Stimulated activated CD4-positive, alpha-beta T cell treated with anti-CD3 and anti-CD28 coated beads, Interleukin-4, amount 100 ng/mL, for 24 hours (primary cell): ENCODE measurements at regions not wholly inside any gene's neighbourhood (a gene's known extent, or its start where the extent isn't known, plus 50 kb on each side); places are given as distances from the start of the nearest gene placed in this dataset.

Source experiments
- DNase-seq: peaks from one replicate; pipeline ENCODE4 v3.0.0-alpha.2; 2020

DNA sequence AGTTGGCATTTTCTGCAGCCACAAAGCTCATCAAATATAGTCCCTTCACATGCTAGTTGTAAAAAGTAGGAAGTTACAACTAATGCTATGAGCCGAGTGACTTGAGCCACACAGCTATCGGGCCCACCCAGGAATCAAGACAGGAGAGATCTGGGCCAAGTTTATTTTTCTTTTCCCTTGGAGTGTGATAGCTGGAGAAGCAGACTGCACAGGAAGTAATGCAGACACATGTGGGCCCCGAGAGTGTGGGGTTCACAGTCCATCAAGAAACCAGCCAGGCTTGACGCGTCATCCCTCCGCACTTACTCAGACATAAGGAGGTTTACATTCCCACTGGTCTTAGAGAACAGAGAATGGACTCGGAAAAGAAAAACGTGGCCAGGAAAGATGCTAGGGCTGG is 403.1 kb upstream of the CDH11 start:
- no peak for DNase-seq

DNA sequence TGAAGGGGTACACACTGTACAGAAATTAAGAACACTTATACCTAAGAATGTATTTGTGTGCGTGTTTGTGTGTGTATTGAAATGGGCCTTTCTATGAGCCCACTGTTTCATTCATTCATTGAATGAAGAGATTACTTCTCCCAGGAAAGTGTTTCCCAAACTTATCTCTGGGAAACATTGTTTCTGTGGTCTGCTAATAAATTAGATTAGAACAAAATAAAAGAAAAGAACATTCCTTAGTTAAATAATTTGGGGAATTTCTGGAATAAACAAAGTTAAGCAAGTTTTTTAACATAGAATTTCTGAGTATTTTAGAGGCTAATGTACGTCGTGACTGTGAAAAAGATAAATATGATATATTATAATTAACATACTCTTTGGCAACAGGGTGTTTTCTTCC is 402.4 kb upstream of the CDH11 start:
- DNase-seq, result no peak

DNA sequence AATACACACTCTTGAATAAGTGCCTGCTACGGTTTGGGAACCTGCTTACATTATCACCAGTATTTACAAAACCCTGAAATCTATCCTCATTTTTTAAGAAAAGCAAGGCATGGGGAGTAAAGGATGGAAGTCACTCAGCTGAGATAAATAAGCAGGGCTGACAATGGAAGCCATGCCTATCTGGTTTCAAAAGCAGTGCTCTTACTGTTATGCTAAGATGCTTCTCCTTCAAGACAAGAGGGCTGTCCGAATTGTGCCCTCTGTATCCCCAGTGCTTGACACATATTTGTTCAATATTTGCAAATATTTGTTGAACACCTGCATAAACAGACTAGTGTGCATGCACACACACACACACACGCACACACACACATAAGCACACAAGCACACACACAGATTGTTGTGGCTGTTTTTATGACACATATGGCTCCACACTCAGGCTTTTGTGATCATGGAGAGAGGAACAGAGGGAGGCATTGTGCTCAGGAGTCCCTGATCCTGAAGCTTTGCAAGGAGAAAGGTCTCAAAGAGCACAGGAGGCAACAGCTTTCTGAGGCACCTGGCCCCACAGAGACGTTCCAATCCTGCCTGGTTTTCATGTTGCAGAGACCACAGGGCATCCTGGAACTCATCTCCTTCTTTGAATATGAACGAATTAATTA is 401.6 kb upstream of the CDH11 start:
- no peak for DNase-seq

DNA sequence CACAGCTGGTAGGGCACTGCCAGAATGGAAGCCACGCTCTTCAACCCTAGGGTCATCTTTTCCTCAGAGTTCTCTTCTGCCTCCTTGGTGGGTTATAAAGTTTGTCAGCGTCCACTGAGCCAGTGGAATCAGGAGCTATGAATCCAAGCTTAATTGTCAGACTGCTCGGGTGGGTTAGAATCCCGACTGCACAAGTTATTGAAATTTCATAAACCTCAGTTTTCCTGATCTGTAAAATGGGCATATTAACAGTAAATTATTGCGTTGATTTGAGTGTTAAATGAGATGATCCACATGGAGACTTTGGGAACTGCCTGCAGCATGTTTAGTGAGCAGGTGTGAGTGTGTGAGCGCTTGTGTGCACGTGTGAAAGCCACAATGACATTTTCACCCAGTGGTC is 400.5 kb upstream of the CDH11 start:
- no peak for DNase-seq

DNA sequence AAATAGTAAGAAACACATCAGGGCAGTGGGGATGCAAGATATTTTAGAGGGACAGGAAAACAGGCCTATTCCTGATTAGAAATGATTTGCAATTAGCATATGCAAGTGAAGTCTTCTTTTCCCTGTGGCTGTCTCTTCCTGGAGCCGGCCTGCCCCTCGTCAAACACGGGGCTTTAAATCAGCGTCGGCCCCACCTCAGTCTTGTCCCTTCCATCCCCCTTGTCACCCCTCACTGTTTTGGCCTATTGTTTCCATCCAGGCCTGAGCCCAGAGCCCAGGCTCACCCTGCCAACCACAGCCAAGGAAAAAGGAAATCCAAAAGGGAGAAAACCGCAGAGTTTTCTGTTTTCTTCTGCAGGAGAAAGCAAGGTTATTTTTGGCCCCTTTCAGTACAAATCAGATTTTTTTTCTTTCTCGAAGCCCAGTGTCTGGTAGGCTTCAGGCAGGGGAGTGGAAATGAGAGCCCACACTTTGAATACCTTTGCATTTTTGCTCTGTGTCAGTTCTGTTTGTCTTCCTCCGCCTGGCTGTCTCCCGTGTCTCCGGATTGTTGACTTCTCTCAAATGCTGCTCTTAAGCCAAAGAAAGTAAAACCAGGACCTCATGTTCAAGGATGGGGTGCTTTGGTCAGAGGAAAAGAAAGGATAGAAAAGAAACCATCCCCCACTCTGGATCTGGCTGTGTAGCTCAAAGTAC is 399.9 kb upstream of the CDH11 start:
- no peak for DNase-seq

DNA sequence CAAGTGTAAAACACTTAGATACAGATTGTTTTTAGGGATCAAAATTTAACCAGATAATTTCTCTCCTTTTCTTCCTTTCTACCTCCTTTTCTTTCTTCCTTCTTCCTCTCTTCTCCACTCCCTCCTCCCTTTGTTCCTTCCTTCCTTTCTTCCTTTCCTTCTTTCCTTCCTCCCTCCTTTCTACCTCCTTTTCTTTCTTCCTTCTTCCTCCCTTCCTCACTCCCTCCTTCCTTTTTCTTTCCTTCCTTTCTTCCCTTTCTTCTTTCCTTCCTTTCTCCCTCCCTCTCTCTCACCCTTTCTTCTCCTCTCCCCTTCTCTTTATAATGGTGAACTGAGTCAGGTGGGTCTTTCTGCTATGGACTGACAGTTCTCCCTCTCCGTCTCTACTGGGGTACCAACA is 397.5 kb upstream of the CDH11 start:
- no peak for DNase-seq

DNA sequence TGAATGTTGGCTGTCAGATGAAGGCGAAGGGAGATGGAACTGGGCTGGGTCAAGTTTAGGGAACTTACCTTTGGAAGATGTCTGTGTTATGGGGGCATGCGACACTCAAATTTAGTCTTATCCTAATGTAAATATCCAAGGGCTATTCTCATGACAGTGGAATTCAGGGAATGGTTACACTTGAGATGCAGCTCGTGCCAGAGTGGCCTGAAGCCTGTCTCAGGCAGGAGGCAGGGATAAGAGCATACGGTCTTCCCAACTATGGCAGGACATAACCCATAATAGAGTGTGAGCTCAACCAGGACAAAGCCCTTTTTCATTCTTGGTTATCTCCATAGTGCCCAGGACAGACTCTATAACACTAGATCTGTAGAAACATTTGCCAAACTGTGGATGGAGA is 393.3 kb upstream of the CDH11 start:
- no peak for DNase-seq

DNA sequence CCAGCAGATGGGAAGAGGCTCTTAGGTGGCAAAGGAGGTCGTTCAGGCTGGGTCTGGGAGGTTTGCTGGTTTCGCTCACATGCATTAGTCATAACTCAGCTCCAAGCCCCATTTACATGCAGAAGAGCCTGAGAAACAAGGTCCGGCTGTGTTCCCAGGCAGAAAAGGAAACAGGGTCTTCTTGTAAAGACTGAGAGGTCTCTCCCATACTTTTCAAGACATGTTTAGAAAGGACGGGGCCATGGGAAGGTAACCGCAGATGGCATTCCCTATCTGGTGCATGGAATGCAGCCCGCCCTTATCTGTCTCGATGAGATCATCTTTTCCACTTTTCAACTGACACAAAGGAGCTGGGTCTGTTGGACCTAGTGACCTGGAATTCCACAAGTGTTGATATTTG is 389.0 kb upstream of the CDH11 start:
- DNase-seq, result no peak

DNA sequence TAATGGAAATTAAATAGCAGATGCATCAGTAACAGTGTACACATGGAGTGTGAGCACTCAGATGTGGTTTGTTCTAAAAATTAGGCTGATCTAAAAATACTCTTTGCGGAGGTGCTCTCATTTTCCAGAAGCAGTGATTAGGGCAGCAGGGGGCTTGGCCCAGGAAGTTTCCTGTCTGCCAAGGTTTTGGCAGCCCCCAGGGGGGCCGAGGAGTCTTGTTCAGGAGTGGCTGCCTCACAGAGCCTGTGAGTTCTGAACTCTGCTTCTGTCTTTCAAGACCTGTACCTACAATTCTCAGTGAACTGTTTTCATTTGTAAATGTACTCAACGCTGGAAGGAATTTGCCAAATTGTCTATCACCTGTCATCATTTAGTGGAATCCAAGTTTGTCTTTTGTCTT is 388.4 kb upstream of the CDH11 start:
- no peak for DNase-seq

DNA sequence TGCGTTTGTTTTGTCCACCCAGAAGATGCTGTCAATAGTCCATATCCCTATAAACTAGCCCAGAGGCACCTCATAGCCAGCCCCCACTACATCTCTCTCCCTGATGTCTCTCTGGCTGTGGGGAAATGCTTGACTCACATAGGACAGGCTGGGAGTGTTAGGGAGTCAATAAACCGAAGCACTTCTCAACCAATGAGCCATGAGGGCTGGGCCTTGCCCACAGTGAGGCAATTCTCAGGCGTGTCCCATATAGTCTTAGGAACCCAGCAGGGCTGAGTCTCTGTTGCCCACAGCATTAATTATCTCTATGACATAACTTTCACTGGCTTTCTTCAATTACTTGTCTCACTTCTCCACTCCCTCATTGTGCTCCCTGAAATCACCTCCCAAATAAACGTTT is 387.3 kb upstream of the CDH11 start:
- no peak for DNase-seq

DNA sequence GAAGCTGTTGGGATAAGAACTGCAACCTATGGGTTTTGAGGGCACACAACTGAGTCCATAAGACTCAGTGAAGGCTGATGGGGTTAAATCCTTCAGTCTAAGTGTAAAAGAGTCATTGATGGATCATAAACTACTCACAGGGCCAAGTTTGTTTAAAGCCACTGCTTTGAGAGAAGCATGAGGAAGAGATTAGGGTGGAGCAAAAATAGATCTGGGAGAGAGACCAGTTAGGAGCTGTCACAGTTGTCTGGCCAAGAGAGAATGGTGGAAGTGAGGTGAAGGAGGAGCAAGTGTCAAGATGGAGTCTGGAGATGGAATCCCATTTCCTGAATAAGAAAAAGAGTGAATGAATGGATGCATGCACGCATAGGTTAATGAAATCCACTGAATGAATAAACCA is 379.1 kb upstream of the CDH11 start:
- DNase-seq, result no peak

DNA sequence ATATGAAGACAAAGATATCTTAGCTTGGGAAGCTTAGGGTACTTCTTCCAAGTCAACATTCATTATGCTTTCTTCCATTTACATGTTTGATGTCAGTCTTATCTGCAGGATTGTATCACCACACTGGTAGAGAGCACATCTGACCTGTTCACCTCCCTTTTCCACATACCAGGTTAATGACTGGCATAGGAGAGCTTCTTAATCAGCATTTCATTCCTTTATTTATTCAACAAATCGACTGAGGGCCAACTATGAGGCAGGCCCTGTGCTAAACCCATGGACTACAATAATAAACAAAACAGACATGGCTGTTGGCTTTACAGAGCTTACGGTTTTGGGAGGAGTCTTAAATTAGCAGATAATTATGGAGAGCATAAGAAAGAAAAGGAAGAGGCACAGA is 378.1 kb upstream of the CDH11 start:
- no peak for DNase-seq

DNA sequence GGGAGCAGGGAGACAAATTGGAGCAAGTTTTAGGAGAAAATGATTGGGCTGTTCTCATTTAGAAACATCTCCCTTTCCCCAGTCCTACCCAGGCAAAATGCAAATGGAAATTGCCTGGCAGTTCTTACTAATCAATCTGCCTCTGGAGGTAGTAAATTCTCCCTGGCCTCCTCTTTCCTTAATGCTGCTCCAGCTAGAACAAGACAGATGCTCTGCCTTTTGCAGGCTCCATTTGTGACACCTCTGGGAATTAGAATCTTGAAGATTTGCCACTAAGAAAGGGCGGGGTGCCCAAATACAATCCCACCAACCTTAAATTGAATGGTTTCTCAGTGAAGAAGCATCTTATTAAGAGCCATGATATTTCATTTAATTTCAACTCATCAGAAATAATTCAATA is 377.7 kb upstream of the CDH11 start:
- no peak for DNase-seq

DNA sequence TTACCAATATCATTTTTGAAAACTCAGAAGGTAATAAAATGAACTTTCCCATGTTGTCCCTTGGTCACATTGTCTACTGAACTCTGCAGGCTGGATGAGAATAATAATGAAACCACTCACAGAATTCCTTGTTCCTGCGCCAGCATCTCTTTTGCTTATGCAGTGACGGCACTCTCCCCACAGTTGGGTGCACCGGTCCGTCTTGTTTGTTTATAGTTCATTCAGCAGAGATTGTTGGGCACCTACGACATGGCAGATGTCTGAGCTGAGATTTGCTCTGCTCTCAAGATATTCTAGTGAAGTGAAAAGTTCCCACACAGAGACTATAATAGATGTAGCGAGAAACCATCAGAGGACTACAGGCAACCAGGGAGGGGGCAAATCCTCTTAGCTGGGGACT is 375.7 kb upstream of the CDH11 start:
- no peak for DNase-seq

DNA sequence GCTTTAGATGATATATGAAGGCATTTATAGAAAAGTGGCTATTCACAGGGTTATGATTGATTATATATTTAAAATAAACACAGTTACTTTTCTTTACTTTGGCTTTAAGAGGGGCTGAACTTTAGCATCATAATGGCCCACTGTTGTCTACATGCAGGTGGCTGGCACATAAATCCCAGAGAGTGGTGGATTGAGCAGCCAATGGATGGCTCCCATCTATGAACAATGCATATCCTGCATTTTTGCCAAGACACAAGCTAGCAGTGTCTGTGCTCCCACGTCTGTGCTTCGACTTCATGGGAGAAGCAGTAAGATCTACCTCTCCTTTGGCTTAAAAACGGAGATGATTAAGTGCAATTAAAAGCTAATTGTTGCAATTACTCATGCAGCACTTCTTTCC is 373.2 kb upstream of the CDH11 start:
- no peak for DNase-seq

DNA sequence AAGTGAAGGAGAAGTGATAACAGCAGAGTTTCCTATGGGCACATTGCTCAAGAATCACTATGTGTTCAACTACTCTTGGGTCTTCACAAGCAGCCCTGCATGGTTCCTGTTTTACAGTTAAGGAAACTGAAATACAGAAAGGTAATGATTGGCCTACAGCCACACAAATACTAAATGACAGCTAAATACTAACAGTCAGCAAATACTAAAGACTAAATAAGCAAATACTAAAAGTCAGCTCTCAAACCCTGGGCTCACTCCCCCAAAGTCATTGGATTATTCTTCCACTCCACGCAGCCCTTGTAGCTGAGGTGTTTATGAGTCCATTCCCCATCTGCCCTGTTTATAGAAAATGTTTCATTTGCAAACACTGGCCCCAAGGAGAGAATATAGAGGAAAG is 372.7 kb upstream of the CDH11 start:
- no peak for DNase-seq

DNA sequence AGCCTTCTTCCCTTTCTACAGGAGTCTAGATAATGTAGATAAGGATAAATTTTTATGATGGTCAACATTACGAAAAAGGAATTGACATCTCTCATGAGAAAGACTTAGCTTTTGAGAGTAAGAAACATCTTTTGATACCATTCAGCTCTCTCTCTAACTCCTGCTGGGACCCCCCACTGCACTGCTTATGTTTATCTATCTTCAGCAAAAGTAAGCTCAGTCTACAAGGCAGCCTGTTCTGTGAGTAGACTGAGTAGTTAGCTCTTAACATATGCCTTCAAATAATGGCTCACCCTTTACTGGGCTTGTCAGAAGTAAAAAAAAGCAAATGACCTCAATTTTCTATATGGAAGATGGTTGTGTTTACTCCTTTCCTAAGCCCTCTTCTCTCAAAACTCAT is 372.2 kb upstream of the CDH11 start:
- DNase-seq, result no peak

DNA sequence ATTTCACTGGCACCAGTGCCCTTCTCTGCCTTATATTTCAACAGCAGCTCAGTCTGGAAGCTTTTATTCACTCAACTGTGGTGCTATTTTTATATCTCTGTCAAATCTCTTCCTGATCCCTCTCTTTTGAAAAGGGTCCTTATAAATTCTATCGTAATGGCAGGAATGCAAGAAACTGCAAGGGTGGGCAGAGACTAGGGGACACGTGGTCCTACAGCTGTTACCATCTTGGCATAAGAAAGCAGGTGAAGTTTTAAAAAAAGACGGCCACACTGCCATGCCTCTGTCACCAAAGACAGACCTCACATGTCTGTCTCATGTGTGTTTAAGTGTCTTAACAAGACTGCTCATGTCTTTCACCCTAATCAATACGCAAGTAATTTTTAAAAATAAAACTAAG is 368.4 kb upstream of the CDH11 start:
- DNase-seq, result no peak

DNA sequence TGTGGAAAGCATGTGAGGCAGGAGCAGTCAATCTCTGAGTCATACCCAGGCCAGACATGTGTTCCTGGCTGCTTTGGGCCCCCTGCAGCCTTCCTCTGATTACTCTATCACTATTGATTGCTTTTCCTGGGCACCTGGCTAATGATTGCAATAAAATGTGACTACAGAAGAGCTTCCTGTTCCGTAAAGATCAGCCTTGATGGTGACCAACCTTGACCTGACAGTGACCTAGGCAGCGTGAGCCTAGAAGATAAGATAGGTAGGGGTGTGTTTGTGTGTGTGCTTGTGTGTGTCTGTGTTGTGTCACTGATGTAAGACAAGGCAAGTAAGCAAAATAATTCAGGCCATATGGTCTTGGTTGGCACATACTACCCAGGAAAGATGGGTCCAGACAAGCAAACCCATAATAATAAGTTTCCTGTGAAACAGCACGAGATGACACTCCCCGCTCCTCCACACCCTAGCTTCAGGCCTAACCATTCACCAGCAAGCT is 367.7 kb upstream of the CDH11 start:
- DNase-seq, result no peak

DNA sequence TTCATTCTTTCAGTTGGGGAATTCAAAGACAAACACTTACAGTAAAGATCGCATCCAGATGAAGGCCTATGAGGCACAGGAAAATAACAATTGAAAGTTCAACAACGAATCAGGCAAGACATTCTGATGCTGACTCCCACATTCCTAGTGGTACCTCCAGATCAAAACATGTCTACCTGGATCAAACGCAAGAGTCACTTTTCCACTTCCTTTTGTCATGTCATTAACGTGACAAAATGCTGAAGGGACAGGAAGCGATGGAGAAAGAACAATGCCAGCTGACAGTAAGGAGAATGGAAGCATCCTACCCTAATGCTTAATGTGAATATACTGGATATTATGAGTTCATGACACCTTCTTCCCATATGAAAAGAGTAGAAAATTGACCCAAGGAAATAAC is 365.4 kb upstream of the CDH11 start:
- no peak for DNase-seq

DNA sequence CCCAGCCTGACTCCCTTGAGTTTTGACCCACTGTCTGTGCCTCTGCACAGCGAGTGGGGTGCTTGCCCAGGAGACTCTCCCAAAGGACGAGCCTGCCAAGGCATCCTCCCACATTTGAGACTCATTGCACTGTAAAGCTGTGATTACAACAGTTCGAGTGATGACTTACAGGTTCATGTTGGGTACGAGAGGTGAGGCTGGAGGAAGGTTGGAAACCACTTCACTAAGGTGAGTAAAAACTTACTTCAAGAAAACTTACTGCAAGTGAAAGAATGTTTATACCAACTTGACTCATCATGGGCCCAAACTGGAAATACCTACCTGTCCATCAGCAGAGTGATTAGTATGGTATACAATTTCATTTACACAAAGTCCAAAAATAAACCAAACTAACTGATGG is 360.1 kb upstream of the CDH11 start:
- no peak for DNase-seq

DNA sequence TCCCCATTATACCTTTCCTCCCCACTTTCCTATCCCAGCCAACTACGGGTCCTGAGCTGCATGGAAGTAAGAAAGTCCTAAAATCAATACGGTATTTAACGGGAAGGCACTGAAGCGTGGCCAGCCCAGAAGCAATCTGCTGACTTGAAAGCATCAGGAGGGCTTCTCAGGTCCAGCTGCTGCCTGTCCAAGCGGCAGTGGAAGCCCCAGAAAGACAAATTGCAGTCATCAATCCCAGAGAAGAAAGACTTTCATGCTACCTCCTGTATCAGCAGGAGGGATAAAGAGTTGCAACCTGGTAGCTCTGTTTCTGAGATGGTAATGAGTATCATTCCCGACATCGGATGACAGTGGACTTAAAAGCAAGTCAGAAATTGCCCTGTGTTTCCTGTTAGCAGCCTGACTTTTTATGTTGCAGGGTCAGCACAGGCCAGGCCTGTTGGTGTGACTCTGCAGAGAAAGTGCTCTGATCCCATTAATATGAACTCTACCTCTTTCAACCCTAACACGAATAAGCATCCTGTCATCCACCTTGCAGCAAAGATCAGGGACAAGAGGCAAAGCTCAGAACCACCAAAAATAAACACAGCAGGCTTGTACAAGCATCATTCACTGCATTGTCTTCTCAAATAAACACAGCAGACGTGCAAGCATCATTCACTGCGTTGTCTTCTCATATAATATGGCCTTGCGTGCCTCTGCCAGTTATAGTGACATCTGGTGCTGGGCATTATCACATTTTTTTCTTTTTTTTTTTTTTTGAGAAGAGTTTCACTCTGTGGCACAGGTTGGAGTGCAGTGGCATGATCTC is 358.6 kb upstream of the CDH11 start:
- no peak for DNase-seq

DNA sequence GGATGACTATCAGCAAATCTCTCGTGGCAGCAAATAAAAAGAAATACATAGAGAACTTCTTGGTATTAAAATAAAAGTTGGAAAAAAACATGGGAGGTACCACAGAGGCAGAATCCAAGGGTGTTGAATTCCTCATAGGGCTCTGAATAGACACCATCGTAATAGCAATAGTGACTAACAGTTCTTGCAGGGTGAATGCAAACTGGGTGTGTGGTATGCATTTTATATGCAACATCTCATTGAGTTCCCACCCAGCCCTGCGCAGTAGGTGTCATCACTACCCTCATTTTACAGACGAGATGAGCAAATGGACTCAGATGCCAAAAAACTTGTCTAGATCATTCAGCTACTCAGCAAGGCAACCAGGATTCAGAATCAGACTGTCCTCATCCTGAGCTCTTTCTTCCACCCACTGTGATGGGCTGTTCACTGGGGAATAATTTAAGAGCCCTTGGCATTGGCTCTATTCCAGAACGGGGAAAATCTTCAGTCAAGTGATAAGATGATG is 354.6 kb upstream of the CDH11 start:
- DNase-seq, result no peak

DNA sequence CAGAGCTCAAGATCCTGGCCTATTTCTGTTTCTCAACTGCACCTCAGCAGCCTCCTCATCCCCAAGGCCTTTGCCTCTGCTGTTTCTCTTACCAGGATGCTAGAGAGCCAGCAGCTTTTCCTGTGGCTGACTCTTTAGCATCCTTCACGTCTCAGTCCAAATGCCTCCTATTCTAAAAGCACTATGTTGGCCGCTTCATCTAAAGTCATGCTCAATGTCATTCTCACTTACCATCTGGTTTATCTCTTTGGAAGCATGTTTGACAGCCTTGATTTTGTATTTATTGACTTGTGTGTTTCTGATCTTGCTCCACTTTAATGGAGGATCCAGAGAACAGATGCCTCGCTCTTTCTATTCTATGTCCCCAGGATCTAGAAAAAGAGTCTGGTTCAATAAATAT is 351.8 kb upstream of the CDH11 start:
- DNase-seq, result no peak
